GM13977 (cell line): ENCODE measurements at regions not wholly inside any gene's neighbourhood (a gene's known extent, or its start where the extent isn't known, plus 50 kb on each side); places are given as distances from the start of the nearest gene placed in this dataset.

Experiments
- DNase-seq: peaks from one replicate; pipeline ENCODE4 v3.0.0; 2012; ENCODE audit warnings: low spot score
- CTCF ChIP-seq: IDR thresholded peaks from 2 replicates; pipeline ENCODE4 v1.5.1; 2012; ENCODE audit warnings: mild to moderate bottlenecking, control low read depth; ENCODE audit not compliant: insufficient read depth; ENCODE audit errors: extremely low read depth, missing control alignments
- in situ Hi-C: fragments of 300-500 bp; cut with MboI; formaldehyde crosslinking; loops from one replicate; pipeline ENCODE4 v1.12.0; 2022; ENCODE audit warnings: low sequenced_read_pairs, low pct_unique_long_range_greater_than_20kb, mixed read lengths, inconsistent platforms; ENCODE audit not compliant: unreplicated experiment

GRCh38 chr10:44192435-44192834 lies 192.5 kb downstream of the CXCL12 start:
- in situ Hi-C loops = loop anchor here (25.0 kb wide), 1 partner anchor 95 kb away; no protein-coding TSS in a partner anchor
- TF ChIP-seq CTCF = no peak
- no peak for DNase-seq

- DNase-seq = no peak
- in situ Hi-C loops = loop anchor here (25.0 kb wide), 1 partner anchor 97 kb away; no protein-coding TSS in a partner anchor
- no peak for TF ChIP-seq CTCF
Measured at GRCh38 chr10:44190541-44190940, 194.4 kb downstream of the CXCL12 start.

DNA sequence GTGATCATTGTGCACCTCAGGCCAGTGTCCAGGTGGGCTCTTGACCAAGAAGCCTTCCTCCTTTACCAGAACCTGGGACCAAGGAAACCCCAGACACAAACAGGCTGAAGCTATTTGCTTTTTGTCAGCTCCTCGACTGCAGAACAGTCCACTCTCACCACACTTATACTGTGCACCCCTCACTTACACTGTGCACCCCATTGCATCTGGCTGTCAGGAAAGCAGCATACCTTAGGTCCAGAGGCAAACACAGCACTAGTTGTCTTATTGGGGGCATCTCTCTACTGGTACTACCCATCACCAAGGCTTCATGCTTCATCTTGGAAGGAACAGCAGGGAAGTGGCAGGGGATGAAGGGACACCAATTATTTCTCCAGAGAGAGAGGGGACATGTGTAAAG lies 198.1 kb downstream of the CXCL12 start:
- in situ Hi-C loops = loop anchor here (25.0 kb wide), 1 partner anchor 100 kb away; no protein-coding TSS in a partner anchor
- no peak for TF ChIP-seq CTCF

GRCh38 chr10:44186150-44186549 lies 198.7 kb downstream of the CXCL12 start:
- no peak for DNase-seq
- in situ Hi-C loops = loop anchor here (25.0 kb wide), 1 partner anchor 101 kb away; no protein-coding TSS in a partner anchor
- no peak for TF ChIP-seq CTCF

More for the DNA sequence above, 198.1 kb downstream of the CXCL12 start:
- no peak for DNase-seq

- TF ChIP-seq CTCF = no peak
- DNase-seq = no peak
- in situ Hi-C loops = loop anchor here (25.0 kb wide), 1 partner anchor 102 kb away; no protein-coding TSS in a partner anchor
Measured at GRCh38 chr10:44185315-44185666, 199.6 kb downstream of the CXCL12 start.

DNA sequence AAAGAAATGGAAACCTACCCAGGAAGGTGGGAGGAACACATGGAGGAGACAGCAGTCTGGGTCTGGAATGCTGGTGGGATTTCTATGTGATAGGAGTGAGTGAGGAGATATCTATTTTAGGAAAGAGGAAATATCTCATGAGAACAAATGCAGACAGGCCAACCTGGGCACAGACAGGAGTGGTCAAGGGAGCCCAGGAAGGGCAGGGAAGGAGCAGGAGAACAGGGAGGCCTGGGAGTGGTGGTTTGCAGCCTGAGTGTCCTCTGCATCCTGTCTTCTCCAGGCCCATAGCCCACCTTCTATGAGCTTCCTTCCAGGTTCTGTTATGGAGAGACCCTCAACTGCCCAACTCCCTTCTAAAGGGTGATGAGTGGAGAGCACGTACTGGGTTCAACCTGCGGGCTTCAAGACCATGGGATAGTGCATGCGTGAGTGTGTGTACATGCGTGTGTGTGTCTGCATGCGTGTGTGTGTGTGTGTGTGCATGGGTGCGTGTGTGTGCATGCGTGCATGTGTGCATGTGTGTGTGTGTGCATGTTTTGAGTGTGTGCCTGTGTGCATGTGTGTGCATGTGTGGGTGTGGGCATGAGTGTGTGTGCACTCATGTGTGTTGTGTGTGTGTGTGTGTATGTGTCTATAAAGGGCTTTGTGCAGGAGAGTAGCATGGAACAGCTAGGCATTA lies 200.1 kb downstream of the CXCL12 start:
- no peak for TF ChIP-seq CTCF
- in situ Hi-C loops = loop anchor here (25.0 kb wide), 1 partner anchor 103 kb away; no protein-coding TSS in a partner anchor
- no peak for DNase-seq
